ENCODE measurements at regions not wholly inside any gene's neighbourhood (a gene's known extent, or its start where the extent isn't known, plus 50 kb on each side); places are given as distances from the start of the nearest gene placed in this dataset.

DNA sequence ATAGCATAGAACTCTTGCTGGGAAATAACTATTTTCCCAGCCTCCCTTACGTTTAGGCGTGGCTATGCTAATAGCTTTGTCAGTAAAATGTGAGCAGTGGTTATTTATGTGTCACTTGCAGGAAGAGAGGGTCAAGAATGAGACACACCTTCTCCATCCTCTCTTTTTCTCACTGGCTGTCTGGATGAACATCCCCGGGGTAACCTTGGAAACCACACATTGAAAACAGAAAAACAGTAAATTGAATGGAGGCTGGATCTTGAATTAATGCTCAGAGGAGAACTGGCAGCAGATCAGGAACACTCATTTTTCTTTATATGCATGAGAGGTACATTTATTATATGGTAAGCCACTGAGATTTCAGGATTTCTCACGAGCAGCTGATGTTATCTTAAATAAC, 127.6 kb downstream of the DNAJB9 start:
- no CpG with 5 or more reads among the region's 4 CpGs for WGBS (ENCODE audit: extremely low coverage, insufficient coverage, low lambda C conversion rate)
- Histone ChIP-seq H3K36me3 (ENCODE audit: control insufficient read depth, insufficient read depth, low read length) (no peaks in the 10 kb centered on the region), H4K8ac (ENCODE audit: low read depth, low read length) (no peak overlapping the region), H3K4ac (ENCODE audit: low read depth, low read length) (no peak overlapping the region), H2AK5ac (ENCODE audit: low read length) (no peak overlapping the region), H3K18ac (ENCODE audit: low read length) (no peak overlapping the region), H2BK5ac (ENCODE audit: low read length) (no peak overlapping the region), H2BK120ac (ENCODE audit: low read depth, low read length) (no peak overlapping the region), H3K79me1 (ENCODE audit: low read length) (no peaks in the 10 kb centered on the region), H3K9ac (ENCODE audit: low read length) (no peak overlapping the region), H3K56ac (ENCODE audit: low read length) (no peak overlapping the region), H3K27ac (ENCODE audit: low read depth, low read length) (no peak overlapping the region), H3K4me3 (ENCODE audit: low read length) (no peak overlapping the region), H2BK15ac (replicated peaks; ENCODE audit: low read depth) (no peak overlapping the region), H3K23ac (ENCODE audit: low read length) (no peak overlapping the region), H3K4me2 (ENCODE audit: low read length) (no peak overlapping the region), H4K5ac (ENCODE audit: low read length) (no peak overlapping the region), H3K27me3 (ENCODE audit: insufficient read depth, low read length, poor library complexity) (no peaks in the 10 kb centered on the region), H3K4me1 (ENCODE audit: control insufficient read depth, low read depth, low read length) (no peaks in the 10 kb centered on the region), H3K79me2 (ENCODE audit: control insufficient read depth, insufficient read depth, low read length) (no peaks in the 10 kb centered on the region)
- peak; percentile 5 for DNase-seq

DNA sequence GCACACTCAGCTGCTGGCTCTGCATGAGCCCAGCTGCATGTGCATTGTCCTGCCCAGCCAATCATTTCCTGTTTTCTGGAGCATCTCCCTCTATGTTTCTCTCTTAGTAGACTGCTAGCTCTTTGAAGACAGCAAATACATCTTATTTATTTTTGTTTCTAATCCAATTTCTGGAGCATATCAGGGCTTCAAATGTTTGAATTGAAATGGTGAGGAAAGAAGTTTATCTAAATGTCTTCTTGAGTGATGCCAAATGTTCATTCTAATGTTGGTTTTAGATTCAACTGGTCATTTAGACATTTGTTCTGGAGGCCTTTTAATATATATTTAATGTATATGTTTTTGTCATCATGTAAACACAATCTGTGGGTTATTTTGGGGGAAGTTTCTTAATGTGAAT, 141.9 kb downstream of the DNAJB9 start:
- Histone ChIP-seq H3K27me3 (ENCODE audit: insufficient read depth, low read length, poor library complexity) (no peaks in the 10 kb centered on the region), H3K4me3 (ENCODE audit: low read length) (no peak overlapping the region), H3K4ac (ENCODE audit: low read depth, low read length) (no peak overlapping the region), H3K4me2 (ENCODE audit: low read length) (no peak overlapping the region), H3K79me2 (ENCODE audit: control insufficient read depth, insufficient read depth, low read length) (no peaks in the 10 kb centered on the region), H3K79me1 (ENCODE audit: low read length) (no peaks in the 10 kb centered on the region), H2BK120ac (ENCODE audit: low read depth, low read length) (no peak overlapping the region), H3K4me1 (ENCODE audit: control insufficient read depth, low read depth, low read length) (no peaks in the 10 kb centered on the region), H3K56ac (ENCODE audit: low read length) (no peak overlapping the region), H3K9ac (ENCODE audit: low read length) (no peak overlapping the region), H2BK15ac (replicated peaks; ENCODE audit: low read depth) (no peak overlapping the region), H3K27ac (ENCODE audit: low read depth, low read length) (no peak overlapping the region), H4K8ac (ENCODE audit: low read depth, low read length) (no peak overlapping the region), H3K23ac (ENCODE audit: low read length) (no peak overlapping the region), H2AK5ac (ENCODE audit: low read length) (no peak overlapping the region), H2BK5ac (ENCODE audit: low read length) (no peak overlapping the region), H4K5ac (ENCODE audit: low read length) (no peak overlapping the region), H3K36me3 (ENCODE audit: control insufficient read depth, insufficient read depth, low read length) (no peaks in the 10 kb centered on the region), H3K18ac (ENCODE audit: low read length) (no peak overlapping the region)
- no peak for DNase-seq

DNA sequence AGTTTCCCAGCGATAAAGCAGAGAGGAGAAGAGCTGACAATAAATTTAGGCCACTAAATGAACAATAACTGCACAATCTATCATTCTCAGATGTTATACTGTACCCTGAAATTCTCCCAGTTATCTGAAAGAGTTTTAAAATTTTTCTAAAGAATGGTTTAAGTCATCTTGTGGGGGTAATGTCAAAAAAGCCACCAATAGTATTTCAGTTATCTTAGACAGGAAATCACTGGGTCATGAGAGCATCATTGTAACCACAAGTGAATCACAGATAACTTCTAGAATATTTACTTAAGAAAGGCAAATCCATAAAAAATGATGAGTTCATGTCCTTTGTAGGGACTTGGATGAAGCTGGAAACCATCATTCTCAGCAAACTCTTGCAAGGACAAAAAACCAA, 147.1 kb downstream of the DNAJB9 start:
- DNase-seq, result no peak
- H2BK120ac ChIP-seq (ENCODE audit: low read depth, low read length), result no peak overlapping the region
- H2BK15ac ChIP-seq (replicated peaks; ENCODE audit: low read depth), result no peak overlapping the region
- no peak overlapping the region for H2AK5ac ChIP-seq (ENCODE audit: low read length)
- WGBS (ENCODE audit: extremely low coverage, insufficient coverage, low lambda C conversion rate), result no CpG with 5 or more reads among the region's 1 CpG
- H3K9ac ChIP-seq (ENCODE audit: low read length), result no peak overlapping the region
- H3K4me2 ChIP-seq (ENCODE audit: low read length), result no peak overlapping the region
- H3K79me1 ChIP-seq (ENCODE audit: low read length), result no peaks in the 10 kb centered on the region
- no peak overlapping the region for H3K27ac ChIP-seq (ENCODE audit: low read depth, low read length)
- H3K79me2 ChIP-seq (ENCODE audit: control insufficient read depth, insufficient read depth, low read length), result no peaks in the 10 kb centered on the region
- no peak overlapping the region for H4K5ac ChIP-seq (ENCODE audit: low read length)
- no peak overlapping the region for H3K4ac ChIP-seq (ENCODE audit: low read depth, low read length)
- no peak overlapping the region for H3K56ac ChIP-seq (ENCODE audit: low read length)
- no peak overlapping the region for H3K4me3 ChIP-seq (ENCODE audit: low read length)
- no peak overlapping the region for H3K18ac ChIP-seq (ENCODE audit: low read length)
- H3K36me3 ChIP-seq (ENCODE audit: control insufficient read depth, insufficient read depth, low read length), result no peaks in the 10 kb centered on the region
- no peak overlapping the region for H3K23ac ChIP-seq (ENCODE audit: low read length)
- H3K4me1 ChIP-seq (ENCODE audit: control insufficient read depth, low read depth, low read length), result no peaks in the 10 kb centered on the region
- H4K8ac ChIP-seq (ENCODE audit: low read depth, low read length), result no peak overlapping the region
- no peaks in the 10 kb centered on the region for H3K27me3 ChIP-seq (ENCODE audit: insufficient read depth, low read length, poor library complexity)
- no peak overlapping the region for H2BK5ac ChIP-seq (ENCODE audit: low read length)

DNA sequence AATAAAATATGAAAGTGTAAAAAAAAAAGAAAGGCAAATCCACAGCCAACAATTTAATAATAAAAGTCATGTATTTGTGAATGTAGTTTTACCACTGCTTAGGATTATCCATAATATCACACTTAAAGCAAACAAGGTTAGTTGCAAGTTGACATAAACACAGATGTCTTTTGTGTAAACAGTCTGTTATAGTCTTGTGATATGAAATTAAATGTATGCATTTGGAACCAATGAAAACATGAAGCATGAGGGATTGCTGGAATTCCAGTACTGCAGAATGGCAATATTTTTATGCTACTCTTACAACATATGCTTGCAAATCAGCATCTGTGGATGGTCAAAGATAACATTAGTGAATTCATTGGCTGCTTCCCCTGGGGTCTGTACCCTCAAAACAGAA, 148.1 kb downstream of the DNAJB9 start:
- no peak for DNase-seq
- H3K9ac ChIP-seq (ENCODE audit: low read length), result no peak overlapping the region
- H2BK120ac ChIP-seq (ENCODE audit: low read depth, low read length), result no peak overlapping the region
- no peaks in the 10 kb centered on the region for H3K4me1 ChIP-seq (ENCODE audit: control insufficient read depth, low read depth, low read length)
- H3K27me3 ChIP-seq (ENCODE audit: insufficient read depth, low read length, poor library complexity), result no peaks in the 10 kb centered on the region
- H2BK5ac ChIP-seq (ENCODE audit: low read length), result no peak overlapping the region
- no peak overlapping the region for H3K18ac ChIP-seq (ENCODE audit: low read length)
- H3K79me2 ChIP-seq (ENCODE audit: control insufficient read depth, insufficient read depth, low read length), result no peaks in the 10 kb centered on the region
- no peaks in the 10 kb centered on the region for H3K36me3 ChIP-seq (ENCODE audit: control insufficient read depth, insufficient read depth, low read length)
- no peak overlapping the region for H3K4me3 ChIP-seq (ENCODE audit: low read length)
- no peaks in the 10 kb centered on the region for H3K79me1 ChIP-seq (ENCODE audit: low read length)
- H3K23ac ChIP-seq (ENCODE audit: low read length), result no peak overlapping the region
- no peak overlapping the region for H3K4me2 ChIP-seq (ENCODE audit: low read length)
- H4K8ac ChIP-seq (ENCODE audit: low read depth, low read length), result no peak overlapping the region
- H4K5ac ChIP-seq (ENCODE audit: low read length), result no peak overlapping the region
- no peak overlapping the region for H3K4ac ChIP-seq (ENCODE audit: low read depth, low read length)
- H2BK15ac ChIP-seq (replicated peaks; ENCODE audit: low read depth), result no peak overlapping the region
- H2AK5ac ChIP-seq (ENCODE audit: low read length), result no peak overlapping the region
- H3K27ac ChIP-seq (ENCODE audit: low read depth, low read length), result no peak overlapping the region
- no peak overlapping the region for H3K56ac ChIP-seq (ENCODE audit: low read length)

DNA sequence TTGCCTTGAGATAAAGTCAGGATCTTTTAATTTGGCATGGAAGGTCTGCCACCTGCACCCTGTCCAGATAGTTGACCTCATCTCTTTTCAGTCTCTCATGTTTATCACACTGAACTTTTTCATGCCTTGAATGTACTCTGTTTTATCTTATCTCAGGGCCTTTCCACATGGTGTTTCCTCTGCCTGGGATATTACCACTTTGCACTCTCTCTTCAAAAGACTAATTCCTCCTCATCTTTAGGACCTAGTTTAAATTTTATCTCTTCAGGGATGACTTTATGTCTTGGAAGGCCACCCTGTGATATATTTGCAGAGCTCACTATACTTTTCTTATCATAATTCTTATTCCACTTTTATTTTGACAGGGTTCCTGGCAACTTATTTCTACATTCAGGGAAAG, 150.0 kb downstream of the DNAJB9 start:
- no peak overlapping the region for H3K23ac ChIP-seq (ENCODE audit: low read length)

DNA sequence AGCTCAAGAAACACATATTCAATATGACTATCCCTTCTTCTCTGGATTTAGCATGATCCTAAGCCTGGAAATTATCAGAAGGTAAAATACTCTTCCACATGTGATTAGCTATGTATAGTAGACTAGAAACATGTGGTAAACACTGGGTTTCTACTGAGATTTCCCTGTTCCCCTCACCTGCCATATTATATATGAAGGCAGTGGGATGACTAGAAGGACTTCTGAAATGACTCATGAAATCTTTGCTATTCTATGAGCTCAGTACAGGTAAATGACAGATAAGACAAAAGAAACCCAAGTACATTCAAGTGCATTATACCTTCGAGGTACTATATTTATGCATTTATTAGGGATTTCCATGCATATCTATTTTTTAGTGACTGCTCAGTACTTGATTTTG, 152.9 kb downstream of the DNAJB9 start:
- Histone ChIP-seq H4K8ac (ENCODE audit: low read depth, low read length) (no peak overlapping the region), H2AK5ac (ENCODE audit: low read length) (no peak overlapping the region), H2BK15ac (replicated peaks; ENCODE audit: low read depth) (no peak overlapping the region), H3K79me2 (ENCODE audit: control insufficient read depth, insufficient read depth, low read length) (no peaks in the 10 kb centered on the region), H3K4ac (ENCODE audit: low read depth, low read length) (no peak overlapping the region), H3K36me3 (ENCODE audit: control insufficient read depth, insufficient read depth, low read length) (no peaks in the 10 kb centered on the region), H3K23ac (ENCODE audit: low read length) (no peak overlapping the region), H3K18ac (ENCODE audit: low read length) (no peak overlapping the region), H3K56ac (ENCODE audit: low read length) (no peak overlapping the region), H3K27me3 (ENCODE audit: insufficient read depth, low read length, poor library complexity) (no peaks in the 10 kb centered on the region), H4K5ac (ENCODE audit: low read length) (no peak overlapping the region), H3K9ac (ENCODE audit: low read length) (no peak overlapping the region), H3K79me1 (ENCODE audit: low read length) (no peaks in the 10 kb centered on the region), H3K27ac (ENCODE audit: low read depth, low read length) (no peak overlapping the region), H2BK5ac (ENCODE audit: low read length) (no peak overlapping the region), H3K4me2 (ENCODE audit: low read length) (no peak overlapping the region), H3K4me1 (ENCODE audit: control insufficient read depth, low read depth, low read length) (no peaks in the 10 kb centered on the region), H2BK120ac (ENCODE audit: low read depth, low read length) (no peak overlapping the region), H3K4me3 (ENCODE audit: low read length) (no peak overlapping the region)
- DNase-seq, result no peak
- no CpG with 5 or more reads among the region's 1 CpG for WGBS (ENCODE audit: extremely low coverage, insufficient coverage, low lambda C conversion rate)

More for the DNA sequence above, 150.0 kb downstream of the DNAJB9 start:
- no peak overlapping the region for H4K8ac ChIP-seq (ENCODE audit: low read depth, low read length)
- no peak overlapping the region for H3K4me2 ChIP-seq (ENCODE audit: low read length)
- no peak overlapping the region for H3K18ac ChIP-seq (ENCODE audit: low read length)
- H3K4me1 ChIP-seq (ENCODE audit: control insufficient read depth, low read depth, low read length), result no peaks in the 10 kb centered on the region
- H2BK120ac ChIP-seq (ENCODE audit: low read depth, low read length), result no peak overlapping the region
- DNase-seq, result no peak
- H2AK5ac ChIP-seq (ENCODE audit: low read length), result no peak overlapping the region
- no peaks in the 10 kb centered on the region for H3K36me3 ChIP-seq (ENCODE audit: control insufficient read depth, insufficient read depth, low read length)
- no peak overlapping the region for H3K56ac ChIP-seq (ENCODE audit: low read length)
- H3K27ac ChIP-seq (ENCODE audit: low read depth, low read length), result no peak overlapping the region
- H3K9ac ChIP-seq (ENCODE audit: low read length), result no peak overlapping the region
- H3K79me2 ChIP-seq (ENCODE audit: control insufficient read depth, insufficient read depth, low read length), result no peaks in the 10 kb centered on the region
- H3K79me1 ChIP-seq (ENCODE audit: low read length), result no peaks in the 10 kb centered on the region
- no peak overlapping the region for H3K4me3 ChIP-seq (ENCODE audit: low read length)
- no peak overlapping the region for H4K5ac ChIP-seq (ENCODE audit: low read length)
- no peaks in the 10 kb centered on the region for H3K27me3 ChIP-seq (ENCODE audit: insufficient read depth, low read length, poor library complexity)
- H2BK5ac ChIP-seq (ENCODE audit: low read length), result no peak overlapping the region
- no peak overlapping the region for H2BK15ac ChIP-seq (replicated peaks; ENCODE audit: low read depth)
- H3K4ac ChIP-seq (ENCODE audit: low read depth, low read length), result no peak overlapping the region

All from mesendoderm (in vitro differentiated cells).